GM18867 (cell line): ENCODE measurements at regions not wholly inside any gene's neighbourhood (a gene's known extent, or its start where the extent isn't known, plus 50 kb on each side); places are given as distances from the start of the nearest gene placed in this dataset.
"Not testable (repeated sequence)": the region's sequence is repeated elsewhere in the genome, so short reads cannot be mapped to it uniquely, and the experiment has no call there.

Experiments used
- ATAC-seq: cut with Tn5 transposase; IDR thresholded peaks from one replicate; pipeline ENCODE4 v1.9.1; 2021; ENCODE audit warnings: mild to moderate bottlenecking, moderate library complexity; ENCODE audit not compliant: unreplicated experiment

DNA sequence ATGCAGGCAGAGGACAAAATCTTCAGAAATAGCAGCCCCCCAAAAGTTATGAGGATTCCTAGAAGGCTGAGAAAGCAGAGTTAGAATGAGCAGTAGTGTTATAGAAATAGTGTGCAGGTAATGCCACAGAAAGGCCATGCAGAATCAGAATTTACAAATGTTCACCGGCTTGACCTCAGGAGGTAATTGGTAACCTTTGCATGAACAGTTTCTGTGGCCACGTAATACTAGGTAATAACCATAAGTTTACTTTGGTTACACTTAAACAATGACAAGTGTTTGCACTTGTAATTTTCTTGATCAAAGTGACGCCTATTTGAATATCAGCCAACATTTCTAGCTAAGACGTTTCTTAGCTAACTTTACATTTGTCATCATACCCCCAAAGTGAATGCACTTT, 393.6 kb downstream of the GPAT3 start:
- no peak for ATAC-seq

DNA sequence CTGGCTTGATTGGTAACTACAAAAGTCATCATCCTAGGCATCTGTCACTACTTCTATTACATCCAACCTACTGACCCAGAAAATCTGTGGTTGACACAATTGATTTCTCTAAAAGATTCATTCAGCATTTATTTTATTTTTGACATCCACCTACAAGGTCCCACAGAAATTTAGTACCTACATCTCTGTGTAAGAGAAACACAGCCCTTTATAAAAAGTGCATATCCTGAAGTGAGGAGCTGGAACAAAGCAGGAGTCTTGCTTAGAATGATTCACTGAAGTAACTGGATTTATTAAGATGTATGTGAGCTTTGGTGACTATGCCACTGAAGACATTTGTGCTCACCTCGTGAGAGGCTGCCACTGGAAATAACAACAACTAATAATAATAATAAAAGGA, 391.0 kb downstream of the GPAT3 start:
- no peak for ATAC-seq

GRCh38 chr4:83923341-83923740, 387.4 kb downstream of the GPAT3 start:
- no peak for ATAC-seq

GRCh38 chr4:83922402-83922801, 386.5 kb downstream of the GPAT3 start:
- ATAC-seq, result no peak

DNA sequence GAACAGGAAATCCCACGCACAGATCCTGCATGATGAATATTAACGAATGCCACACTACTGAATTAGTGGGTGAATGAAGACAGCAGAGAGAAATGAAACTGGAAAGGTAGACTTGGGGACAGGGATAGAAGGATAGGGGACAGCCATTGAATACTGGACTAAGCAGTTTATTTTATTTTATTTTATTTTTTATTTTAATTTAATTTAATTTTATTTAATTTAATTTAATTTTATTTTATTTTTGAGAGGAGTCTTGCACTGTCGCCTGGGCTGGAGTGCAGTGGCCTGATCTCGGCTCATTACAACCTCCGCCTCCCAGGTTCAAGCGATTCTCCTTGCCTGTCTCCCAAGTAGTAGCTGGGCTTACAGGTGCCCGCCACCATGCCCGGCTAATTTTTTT, 385.2 kb downstream of the GPAT3 start:
- ATAC-seq, result no peak

GRCh38 chr4:83920375-83920774, 384.5 kb downstream of the GPAT3 start:
- no peak for ATAC-seq

- ATAC-seq, result no peak
Measured at GRCh38 chr4:83917572-83917971, 381.7 kb downstream of the GPAT3 start.

DNA sequence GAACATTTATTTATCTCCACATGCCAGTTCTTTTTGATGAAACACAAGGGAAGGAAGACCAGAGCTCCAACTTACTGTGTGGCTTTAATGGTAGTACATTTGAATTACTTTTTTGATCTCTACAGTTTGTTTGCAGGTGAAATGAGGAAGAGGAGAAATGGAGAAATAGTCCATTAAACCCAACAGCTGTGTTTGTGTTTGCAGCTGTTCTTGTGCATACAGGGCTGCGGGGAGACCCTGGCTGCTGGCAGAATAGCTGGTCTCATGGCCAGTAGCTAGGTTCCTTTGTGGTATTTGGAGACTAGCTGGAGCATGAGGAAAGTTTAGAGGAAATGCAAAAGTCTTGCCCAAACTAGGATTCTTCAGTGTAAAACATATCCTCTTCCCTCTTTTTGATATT, 374.8 kb downstream of the GPAT3 start:
- no peak for ATAC-seq

DNA sequence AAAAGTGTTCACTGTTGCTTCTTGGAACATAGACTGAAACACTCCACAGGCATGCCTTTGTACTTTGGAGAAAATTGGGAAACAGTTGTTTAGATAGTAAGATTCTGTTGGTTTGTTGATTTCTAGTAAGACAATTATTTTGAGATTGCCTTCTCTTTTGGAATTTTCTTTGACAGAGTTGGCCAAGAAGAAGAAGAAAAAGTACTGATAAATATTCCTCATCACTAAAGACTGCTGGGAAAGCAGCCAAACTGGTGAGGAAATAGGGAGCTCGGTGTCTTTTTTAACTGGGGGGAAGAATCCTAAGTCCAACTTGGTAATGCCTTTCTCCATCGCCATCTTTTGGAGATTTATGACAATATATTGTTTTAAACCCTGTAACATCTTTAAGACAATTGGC, 370.7 kb downstream of the GPAT3 start:
- ATAC-seq, result no peak

DNA sequence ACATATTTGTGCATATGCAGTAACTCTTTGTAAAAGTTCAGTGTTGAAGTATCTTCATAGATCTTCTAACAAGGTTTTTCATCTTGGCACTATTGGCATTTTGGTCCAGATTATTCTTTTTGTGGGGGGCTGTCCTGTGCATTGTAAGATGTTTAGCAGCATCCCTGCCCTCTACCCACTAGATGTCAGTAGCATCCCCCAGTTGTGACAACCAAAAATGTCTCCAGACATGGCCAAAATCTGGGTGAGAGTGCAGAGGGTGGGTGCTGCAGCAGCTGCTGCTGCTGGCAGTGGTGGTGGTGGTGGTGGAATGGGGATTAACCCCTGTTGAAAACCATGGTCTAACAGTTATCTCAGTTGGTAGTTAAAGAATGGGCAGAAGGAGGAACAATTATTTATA, 370.0 kb downstream of the GPAT3 start:
- ATAC-seq, result peak; percentile 52

DNA sequence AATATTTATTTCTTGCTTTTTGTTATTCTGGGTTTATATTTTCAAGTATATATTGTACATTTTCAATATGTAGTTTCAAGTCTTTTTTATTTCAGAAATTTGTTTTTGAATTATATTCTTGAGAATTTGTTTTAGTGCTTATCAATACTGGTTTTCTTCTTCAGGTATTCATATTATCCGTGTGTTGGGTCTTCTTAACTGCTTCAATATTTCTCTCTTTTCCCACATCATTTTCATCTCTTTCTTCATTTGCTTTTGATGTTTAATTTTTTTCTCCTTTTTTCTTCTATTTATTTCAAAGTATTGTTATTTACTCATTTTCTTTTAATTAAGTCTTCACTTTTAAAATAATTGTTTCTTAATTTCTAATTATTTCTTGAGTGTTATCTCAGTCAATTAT, 367.8 kb downstream of the GPAT3 start:
- not testable (repeated sequence) for ATAC-seq

DNA sequence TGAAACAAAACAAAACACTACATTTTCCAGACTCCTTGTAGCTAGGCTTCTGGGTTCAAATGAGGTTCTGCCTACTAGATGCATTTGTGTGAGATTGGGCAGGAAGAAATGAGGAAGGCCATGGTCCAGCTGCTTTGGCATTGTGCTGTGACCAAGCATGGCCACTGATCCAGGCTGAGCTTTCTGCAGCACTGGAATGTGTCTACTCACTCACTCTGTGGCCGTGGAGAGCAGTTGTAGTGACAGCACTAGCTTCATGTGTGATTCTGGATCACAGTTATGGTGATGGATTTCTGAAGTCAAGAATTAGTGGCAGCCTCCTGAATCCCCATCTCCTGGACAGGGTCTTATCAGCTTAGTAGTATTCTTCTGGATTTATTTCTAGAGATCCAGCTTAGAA, 358.9 kb downstream of the GPAT3 start:
- ATAC-seq, result no peak

DNA sequence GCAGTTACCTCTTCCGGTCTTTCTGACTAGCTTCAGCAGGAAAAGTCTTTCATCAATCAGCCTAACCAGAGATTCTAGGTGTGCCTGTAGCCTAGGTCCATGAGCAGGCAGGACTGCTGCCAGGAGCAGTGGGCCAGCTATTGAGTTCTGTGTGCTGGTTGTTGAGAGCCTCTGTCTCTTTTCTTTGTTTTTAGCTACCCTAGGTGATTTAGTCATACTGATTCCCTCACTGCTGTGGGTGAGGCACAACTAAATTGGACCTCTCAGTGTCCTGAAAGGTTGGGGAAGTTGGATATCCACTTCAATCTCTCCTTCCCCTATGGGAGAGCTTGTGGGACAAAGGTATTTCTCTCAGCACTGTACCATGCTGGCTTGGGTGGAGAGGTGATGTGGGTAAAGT, 354.9 kb downstream of the GPAT3 start:
- ATAC-seq, result no peak

DNA sequence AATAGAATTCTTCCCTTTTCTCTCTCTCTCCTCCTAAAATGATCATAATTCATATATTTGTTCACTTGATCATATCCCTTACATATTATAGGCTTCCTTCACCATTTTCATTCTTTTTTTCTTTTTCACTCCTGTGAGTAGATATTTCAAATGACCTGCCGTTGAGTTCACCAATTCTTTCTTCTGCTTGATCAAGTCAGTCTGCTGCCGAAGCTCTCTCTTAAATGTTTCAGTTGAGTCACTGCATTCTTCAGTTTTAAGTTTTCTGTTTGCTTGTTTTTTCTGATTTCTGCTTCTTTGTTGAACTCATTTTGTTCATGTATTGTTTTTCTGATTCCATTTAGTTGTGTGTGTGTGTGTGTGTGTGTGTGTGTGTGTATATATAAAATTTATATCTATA, 354.3 kb downstream of the GPAT3 start:
- no peak for ATAC-seq

DNA sequence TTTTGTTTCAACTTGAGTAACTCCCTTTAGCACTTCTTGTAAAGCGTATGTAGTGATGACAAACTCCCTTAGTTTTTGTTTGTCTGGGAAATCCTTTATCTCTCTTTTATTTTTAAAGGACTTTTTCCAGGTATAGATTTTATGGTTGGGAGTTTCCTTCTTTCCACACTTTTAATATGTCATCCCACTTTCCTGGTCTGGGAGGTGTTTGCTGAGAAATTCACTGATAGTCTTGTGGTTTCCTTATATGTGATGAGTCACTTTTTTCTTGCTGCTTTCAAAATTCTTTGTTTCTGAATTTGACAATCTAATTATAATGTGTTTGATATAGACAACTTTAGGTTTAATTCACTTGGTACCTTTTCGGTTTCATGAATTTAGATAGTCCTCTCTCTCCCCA, 353.9 kb downstream of the GPAT3 start:
- no peak for ATAC-seq

DNA sequence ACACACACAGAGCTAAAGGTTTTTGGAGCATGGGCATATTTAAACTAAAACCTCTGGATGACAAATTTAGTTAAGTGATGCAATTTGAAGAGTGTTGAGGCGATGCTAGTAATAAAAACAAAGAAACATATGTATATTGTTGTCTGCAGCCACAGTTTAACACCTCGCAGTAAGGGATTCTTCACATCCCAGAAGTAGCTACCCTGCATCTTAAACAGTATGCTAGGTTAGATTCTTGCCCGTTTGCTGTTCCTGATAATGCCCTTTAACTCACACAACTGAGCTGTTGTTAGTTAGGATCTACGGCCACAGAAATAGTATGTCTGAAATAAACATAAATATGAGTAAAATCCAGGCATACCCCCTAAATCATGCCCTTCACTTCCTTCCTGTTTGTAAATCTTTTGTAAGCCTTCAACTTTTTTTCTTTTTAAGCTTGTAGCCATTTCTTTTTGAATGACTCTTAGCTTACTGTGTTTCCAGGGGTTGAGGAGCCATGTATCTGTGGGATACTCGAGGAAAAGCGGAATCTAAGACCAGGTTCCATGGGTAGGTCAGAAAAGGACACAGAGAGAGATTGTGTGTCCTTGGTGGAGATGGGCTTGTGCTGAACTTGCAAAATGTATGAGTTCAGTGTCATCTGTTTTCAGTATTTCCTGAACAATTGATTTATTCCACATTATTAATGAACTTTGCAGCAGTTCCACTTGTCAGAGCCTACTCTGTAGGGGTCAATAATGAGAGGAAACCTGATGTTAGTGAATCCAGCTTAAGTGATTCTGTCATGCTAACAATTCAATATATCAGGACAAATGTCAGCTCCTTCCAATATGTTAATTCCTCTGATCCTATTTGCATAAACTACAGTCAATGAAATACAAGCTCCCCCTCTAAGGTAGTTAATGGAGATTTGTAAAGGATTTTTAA, 349.6 kb downstream of the GPAT3 start:
- no peak for ATAC-seq

DNA sequence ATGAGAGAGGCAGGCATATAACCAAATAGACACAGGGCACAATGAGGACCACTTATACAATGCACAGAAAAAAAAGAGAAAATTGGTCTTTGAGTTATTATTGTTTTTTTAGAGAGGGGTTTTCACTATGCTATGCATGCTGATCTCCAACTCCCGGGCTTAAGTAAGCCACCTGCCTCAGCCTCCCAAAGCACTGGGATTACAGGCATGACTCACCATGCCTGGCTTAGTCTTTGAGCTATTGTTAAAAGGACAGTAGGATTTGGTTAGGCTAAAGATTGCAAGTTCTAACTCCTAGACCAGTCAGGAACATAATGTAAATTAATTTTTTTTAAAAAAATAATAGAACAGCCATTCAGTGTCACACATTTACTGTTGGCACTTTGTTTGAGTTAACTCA, 340.1 kb downstream of the GPAT3 start:
- ATAC-seq, result no peak

- ATAC-seq, result no peak
Measured at GRCh38 chr4:83875437-83875836, 339.5 kb downstream of the GPAT3 start.

DNA sequence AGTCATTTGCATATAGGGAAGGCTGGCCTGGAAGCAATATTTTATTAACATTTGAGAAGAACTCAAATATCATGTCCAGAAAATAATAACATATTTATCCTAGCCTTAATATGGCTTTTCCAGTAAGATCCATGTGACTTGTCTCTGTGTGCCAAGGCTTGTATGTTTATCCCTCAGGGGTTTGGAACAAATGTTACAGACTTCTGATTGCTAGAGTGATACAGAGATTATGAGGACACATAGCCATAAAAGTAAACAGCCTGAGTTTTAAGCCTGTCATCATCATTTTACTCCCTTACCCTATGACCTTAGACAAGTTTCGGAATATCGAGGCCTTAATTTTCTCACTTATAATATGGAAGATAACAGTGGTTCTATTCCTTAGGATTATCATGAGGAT, 338.1 kb downstream of the GPAT3 start:
- no peak for ATAC-seq

- ATAC-seq, result no peak
Measured at GRCh38 chr4:83870328-83870950, 334.5 kb downstream of the GPAT3 start.

- no peak for ATAC-seq
Measured at GRCh38 chr4:83866834-83867621, 331.1 kb downstream of the GPAT3 start.
